Loucy (cell line): ENCODE measurements at regions not wholly inside any gene's neighbourhood (a gene's known extent, or its start where the extent isn't known, plus 50 kb on each side); places are given as distances from the start of the nearest gene placed in this dataset.

ENCODE experiments used
- H2AFZ ChIP-seq: fragments of 200-600 bp; sonication (generic); 2 replicates; pipeline ENCODE4 v1.6.0; 2016; ENCODE audit warnings: antibody characterized with exemption, mild to moderate bottlenecking, low read length, moderate library complexity
- H3F3A ChIP-seq: fragments of 200-600 bp; 2 replicates; pipeline ENCODE4 v1.6.0; 2016; ENCODE audit warnings: antibody characterized with exemption, low read depth, mild to moderate bottlenecking
- H3K27me3 ChIP-seq: fragments of 200-600 bp; sonication (generic); 2 replicates; pipeline ENCODE4 v1.6.1; 2014; ENCODE audit warnings: low read length, mild to moderate bottlenecking; ENCODE audit not compliant: insufficient read depth, poor library complexity, severe bottlenecking
- H3K36me3 ChIP-seq: fragments of 200-600 bp; sonication (generic); 2 replicates; pipeline ENCODE4 v1.6.1; 2016; ENCODE audit warnings: low read length; ENCODE audit not compliant: insufficient read depth
- H3K4me1 ChIP-seq: fragments of 200-600 bp; sonication (generic); 2 replicates; pipeline ENCODE4 v1.5.1; 2014; ENCODE audit warnings: low read length, mild to moderate bottlenecking; ENCODE audit not compliant: insufficient read depth, poor library complexity, severe bottlenecking
- H3K4me2 ChIP-seq: fragments of 200-600 bp; sonication (generic); 2 replicates; pipeline ENCODE4 v1.6.0; 2014; ENCODE audit warnings: antibody characterized with exemption, low read length, low read depth, mild to moderate bottlenecking; ENCODE audit not compliant: poor library complexity, severe bottlenecking
- H3K4me3 ChIP-seq: fragments of 200-600 bp; sonication (generic); 2 replicates; pipeline ENCODE4 v1.5.1; 2014; ENCODE audit warnings: low read length, mild to moderate bottlenecking, mixed read lengths; ENCODE audit not compliant: poor library complexity, severe bottlenecking
- H3K79me2 ChIP-seq: fragments of 200-600 bp; sonication (generic); 2 replicates; pipeline ENCODE4 v1.6.1; 2014; ENCODE audit warnings: low read length; ENCODE audit not compliant: insufficient read depth
- H3K9ac ChIP-seq: fragments of 200-600 bp; sonication (generic); 2 replicates; pipeline ENCODE4 v1.6.0; 2014; ENCODE audit warnings: mild to moderate bottlenecking, low read depth, low read length, moderate library complexity; ENCODE audit not compliant: poor library complexity, severe bottlenecking
- H3K9me2 ChIP-seq: fragments of 200-600 bp; sonication (generic); replicated peaks from 2 replicates; pipeline ENCODE4 v1.6.1; 2016; ENCODE audit warnings: low read depth, low read length, mixed read lengths
- H3K9me3 ChIP-seq: fragments of 200-600 bp; sonication (generic); 2 replicates; pipeline ENCODE4 v1.6.1; 2014; ENCODE audit warnings: mild to moderate bottlenecking, antibody characterized with exemption, low read length, low read depth; ENCODE audit not compliant: insufficient read depth
- H4K20me1 ChIP-seq: fragments of 200-600 bp; sonication (generic); 2 replicates; pipeline ENCODE4 v1.6.0; 2014; ENCODE audit warnings: antibody characterized with exemption, low read length, mild to moderate bottlenecking; ENCODE audit not compliant: insufficient read depth, poor library complexity, severe bottlenecking
- CTCF ChIP-seq: fragments of 200-600 bp; sonication (generic); conservative IDR thresholded peaks from 2 replicates; pipeline ENCODE4 v1.5.1; 2014; ENCODE audit warnings: mild to moderate bottlenecking, antibody characterized with exemption, low read length
- EZH2phosphoT487 ChIP-seq: fragments of 200-600 bp; IDR thresholded peaks from 2 replicates; pipeline ENCODE4 v1.6.1; 2018; ENCODE audit warnings: antibody characterized with exemption, mild to moderate bottlenecking, moderate library complexity, borderline replicate concordance

- TF ChIP-seq EZH2phosphoT487 = no peak
- no peak for TF ChIP-seq CTCF
- H3K9me2 ChIP-seq = no peaks in the 10 kb centered on the region
- H3K4me1 ChIP-seq = no peaks in the 10 kb centered on the region
- no peak overlapping the region for H3K9ac ChIP-seq
- H2AFZ ChIP-seq = no peak overlapping the region
- H3K9me3 ChIP-seq = no peaks in the 10 kb centered on the region
- H3K79me2 ChIP-seq = no peaks in the 10 kb centered on the region
- no peaks in the 10 kb centered on the region for H3K36me3 ChIP-seq
- no peaks in the 10 kb centered on the region for H3K27me3 ChIP-seq
- H4K20me1 ChIP-seq = no peaks in the 10 kb centered on the region
- H3K4me3 ChIP-seq = no peak overlapping the region
- H3K4me2 ChIP-seq = no peak overlapping the region
- H3F3A ChIP-seq = no peaks in the 10 kb centered on the region
Measured at GRCh38 chr3:139793408-139793807, 115.6 kb upstream of the NMNAT3 start.

- no peaks in the 10 kb centered on the region for H3K4me1 ChIP-seq
- no peak for TF ChIP-seq CTCF
- H3K79me2 ChIP-seq = no peaks in the 10 kb centered on the region
- no peaks in the 10 kb centered on the region for H3K9me3 ChIP-seq
- H3K27me3 ChIP-seq = no peaks in the 10 kb centered on the region
- H3K36me3 ChIP-seq = no peaks in the 10 kb centered on the region
- no peak overlapping the region for H3K4me3 ChIP-seq
- no peaks in the 10 kb centered on the region for H4K20me1 ChIP-seq
- no peaks in the 10 kb centered on the region for H3K9me2 ChIP-seq
- no peak overlapping the region for H3K9ac ChIP-seq
- H3F3A ChIP-seq = no peaks in the 10 kb centered on the region
- no peak overlapping the region for H2AFZ ChIP-seq
- H3K4me2 ChIP-seq = no peak overlapping the region
Measured at GRCh38 chr3:139780593-139780992, 102.8 kb upstream of the NMNAT3 start.

GRCh38 chr3:139778682-139779233 lies 101.0 kb upstream of the NMNAT3 start:
- Histone ChIP-seq H3K36me3 (no peaks in the 10 kb centered on the region), H4K20me1 (no peaks in the 10 kb centered on the region), H3K27me3 (no peaks in the 10 kb centered on the region), H2AFZ (no peak overlapping the region), H3K4me2 (no peak overlapping the region), H3K4me3 (no peak overlapping the region), H3K4me1 (no peaks in the 10 kb centered on the region), H3F3A (no peaks in the 10 kb centered on the region), H3K79me2 (no peaks in the 10 kb centered on the region), H3K9me3 (no peaks in the 10 kb centered on the region), H3K9me2 (no peaks in the 10 kb centered on the region), H3K9ac (no peak overlapping the region)
- no peak for TF ChIP-seq EZH2phosphoT487
- no peak for TF ChIP-seq CTCF
